ENCODE measurements at regions not wholly inside any gene's neighbourhood (a gene's known extent, or its start where the extent isn't known, plus 50 kb on each side); places are given as distances from the start of the nearest gene placed in this dataset.
A peak's percentile ranks its signal among the peaks of the same experiment; 100 is the strongest.

DNA sequence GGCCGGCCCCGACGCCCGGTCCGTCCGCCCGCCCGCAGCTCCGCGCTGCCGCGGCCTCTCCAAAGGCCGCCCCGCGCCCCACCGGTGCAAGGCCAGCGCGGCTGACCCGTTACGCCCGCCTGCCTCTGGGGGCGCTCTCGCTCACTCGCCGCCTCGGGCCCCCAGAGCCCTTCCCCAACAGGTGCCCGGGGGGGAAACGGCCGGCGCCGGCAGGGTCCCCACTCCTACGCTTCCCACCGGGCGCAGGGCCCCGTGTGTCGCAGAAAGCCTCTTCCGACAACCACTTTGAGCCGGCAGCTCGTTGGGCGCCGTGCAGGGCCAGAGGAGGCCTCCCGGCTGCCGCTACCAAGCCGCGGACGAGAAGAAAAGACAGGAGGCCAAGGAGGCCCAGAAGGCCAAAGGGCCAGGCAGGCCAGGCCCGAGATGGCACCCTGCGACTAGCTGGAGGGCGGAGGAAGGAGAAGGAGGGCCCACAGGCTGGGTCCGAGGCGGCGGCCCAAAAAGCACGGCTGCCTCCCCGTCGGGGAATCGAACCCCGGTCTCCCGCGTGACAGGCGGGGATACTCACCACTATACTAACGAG, 64.9 kb upstream of the FCGR2A start:
- BruUV-seq (replicated peaks), result no TSS peak

More for the DNA sequence above, 64.9 kb upstream of the FCGR2A start:
- Histone ChIP-seq H3K4me3 (replicated peaks in 1 of 3; ENCODE audit: insufficient read depth in 1 of 3, low read depth in 1 of 3, low read length in 3 of 3) (peak overlapping the region; percentile 5 to 51 (median 6)), H4K20me1 (replicated peaks; ENCODE audit: control insufficient read depth, extremely low read depth, insufficient read depth, low read length) (no peaks in the 10 kb centered on the region), H3K36me3 (ENCODE audit: control insufficient read depth in 2 of 2, extremely low read depth in 1 of 2, insufficient read depth in 2 of 2, low read length in 2 of 2) (no peaks in the 10 kb centered on the region), H3K9me3 (replicated peaks; ENCODE audit: control insufficient read depth, insufficient read depth, low read length) (no peaks in the 10 kb centered on the region), H3K4me2 (ENCODE audit: insufficient read depth, low read length) (no peak overlapping the region), H3K27me3 (ENCODE audit: control insufficient read depth in 2 of 2, insufficient read depth in 2 of 2, low read length in 2 of 2) (peaks cover 12% of the 10 kb centered on the region in 2 experiments), H3K27ac (ENCODE audit: insufficient read depth, low read depth, low read length) (no peak overlapping the region), H2AFZ (ENCODE audit: low read depth, low read length) (peak overlapping the region; percentile 27), H3K79me2 (ENCODE audit: control insufficient read depth, insufficient read depth, low read length) (no peaks in the 10 kb centered on the region), H3K9me1 (replicated peaks; ENCODE audit: control insufficient read depth, extremely low read depth, insufficient read depth, low read length) (no peaks in the 10 kb centered on the region), H3K4me1 (ENCODE audit: control insufficient read depth, extremely low read depth, insufficient read depth, low read length) (peaks cover 5% of the 10 kb centered on the region), H3K9ac (replicated peaks; ENCODE audit: extremely low read depth, insufficient read depth, low read length) (peak overlapping the region; percentile 6)
- dilution Hi-C loops (cut with MboI; ENCODE audit: extremely low pct_ligation_motif_present, low sequenced_read_pairs), result no loop called here
- TF ChIP-seq, protein P1, sequence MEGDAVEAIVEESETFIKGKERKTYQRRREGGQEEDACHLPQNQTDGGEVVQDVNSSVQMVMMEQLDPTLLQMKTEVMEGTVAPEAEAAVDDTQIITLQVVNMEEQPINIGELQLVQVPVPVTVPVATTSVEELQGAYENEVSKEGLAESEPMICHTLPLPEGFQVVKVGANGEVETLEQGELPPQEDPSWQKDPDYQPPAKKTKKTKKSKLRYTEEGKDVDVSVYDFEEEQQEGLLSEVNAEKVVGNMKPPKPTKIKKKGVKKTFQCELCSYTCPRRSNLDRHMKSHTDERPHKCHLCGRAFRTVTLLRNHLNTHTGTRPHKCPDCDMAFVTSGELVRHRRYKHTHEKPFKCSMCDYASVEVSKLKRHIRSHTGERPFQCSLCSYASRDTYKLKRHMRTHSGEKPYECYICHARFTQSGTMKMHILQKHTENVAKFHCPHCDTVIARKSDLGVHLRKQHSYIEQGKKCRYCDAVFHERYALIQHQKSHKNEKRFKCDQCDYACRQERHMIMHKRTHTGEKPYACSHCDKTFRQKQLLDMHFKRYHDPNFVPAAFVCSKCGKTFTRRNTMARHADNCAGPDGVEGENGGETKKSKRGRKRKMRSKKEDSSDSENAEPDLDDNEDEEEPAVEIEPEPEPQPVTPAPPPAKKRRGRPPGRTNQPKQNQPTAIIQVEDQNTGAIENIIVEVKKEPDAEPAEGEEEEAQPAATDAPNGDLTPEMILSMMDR (IDR thresholded peaks at IDR 0.05; ENCODE audit: extremely low read depth in 1 of 2, insufficient read depth in 1 of 2, low read depth in 1 of 2, low read length in 2 of 2), result peak; percentile 58 to 77
- no peak for TF ChIP-seq GATA2 (IDR thresholded peaks at IDR 0.05; ENCODE audit: insufficient read depth, insufficient read length, low read depth, low read length)
- ChIA-PET POLR2A (no interaction called here), CTCF (interaction anchor here (0.6 to 2.0 kb wide), 6 partner anchors 11 to 246 kb away, joined by 3 to 14 read pairs (median 6); partner anchors contain the start of gene TOMM40L)
- FAIRE-seq (no peak), DNase-seq (ENCODE audit: low read depth, low spot score) (peak; percentile 51)
- intact Hi-C loops (cut with micrococcal nuclease), result loop anchor here (10.0 kb wide), 1 partner anchor 46 kb away; no protein-coding TSS in a partner anchor
